ENCODE measurements at regions not wholly inside any gene's neighbourhood (a gene's known extent, or its start where the extent isn't known, plus 50 kb on each side); places are given as distances from the start of the nearest gene placed in this dataset.

DNA sequence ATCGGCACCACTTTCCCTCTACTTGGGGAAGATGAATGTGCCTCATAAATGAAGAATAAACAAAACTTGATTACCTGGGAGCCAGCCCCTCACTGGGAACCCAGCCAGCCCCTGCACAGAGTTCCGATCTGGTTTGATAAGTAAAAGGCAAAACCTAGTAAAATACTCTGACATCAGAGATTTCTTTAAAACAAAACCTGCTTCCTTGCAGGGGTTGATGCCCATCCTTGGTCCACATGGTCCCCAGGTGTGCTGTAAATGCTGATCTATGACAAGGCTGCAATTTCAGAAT, 218.8 kb upstream of the APCDD1 start:
- TF ChIP-seq POLR2A (IDR thresholded peaks at IDR 0.05): no peak
- TF ChIP-seq, protein P1, sequence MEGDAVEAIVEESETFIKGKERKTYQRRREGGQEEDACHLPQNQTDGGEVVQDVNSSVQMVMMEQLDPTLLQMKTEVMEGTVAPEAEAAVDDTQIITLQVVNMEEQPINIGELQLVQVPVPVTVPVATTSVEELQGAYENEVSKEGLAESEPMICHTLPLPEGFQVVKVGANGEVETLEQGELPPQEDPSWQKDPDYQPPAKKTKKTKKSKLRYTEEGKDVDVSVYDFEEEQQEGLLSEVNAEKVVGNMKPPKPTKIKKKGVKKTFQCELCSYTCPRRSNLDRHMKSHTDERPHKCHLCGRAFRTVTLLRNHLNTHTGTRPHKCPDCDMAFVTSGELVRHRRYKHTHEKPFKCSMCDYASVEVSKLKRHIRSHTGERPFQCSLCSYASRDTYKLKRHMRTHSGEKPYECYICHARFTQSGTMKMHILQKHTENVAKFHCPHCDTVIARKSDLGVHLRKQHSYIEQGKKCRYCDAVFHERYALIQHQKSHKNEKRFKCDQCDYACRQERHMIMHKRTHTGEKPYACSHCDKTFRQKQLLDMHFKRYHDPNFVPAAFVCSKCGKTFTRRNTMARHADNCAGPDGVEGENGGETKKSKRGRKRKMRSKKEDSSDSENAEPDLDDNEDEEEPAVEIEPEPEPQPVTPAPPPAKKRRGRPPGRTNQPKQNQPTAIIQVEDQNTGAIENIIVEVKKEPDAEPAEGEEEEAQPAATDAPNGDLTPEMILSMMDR (IDR thresholded peaks at IDR 0.05): no peak
